H9 (cell line): ENCODE measurements at regions not wholly inside any gene's neighbourhood (a gene's known extent, or its start where the extent isn't known, plus 50 kb on each side); places are given as distances from the start of the nearest gene placed in this dataset.

Experiments used
- DNase-seq: peaks from one replicate; pipeline ENCODE4 v3.0.0-alpha.2; 2017
- H2AFZ ChIP-seq: one replicate; pipeline ENCODE4 v1.6.1; 2013; ENCODE audit warnings: mild to moderate bottlenecking, low read length, control low read depth, moderate library complexity
- H2AK5ac ChIP-seq: 2 replicates; pipeline ENCODE4 v1.6.1; 2013; ENCODE audit warnings: low read length, control low read depth, mixed read lengths; ENCODE audit not compliant: insufficient read length
- H2BK120ac ChIP-seq: one replicate; pipeline ENCODE4 v1.6.1; 2013; ENCODE audit warnings: low read depth, mild to moderate bottlenecking, low read length, control low read depth, inconsistent platforms; ENCODE audit not compliant: poor library complexity, severe bottlenecking
- H2BK12ac ChIP-seq: 2 replicates; pipeline ENCODE4 v1.6.1; 2013; ENCODE audit warnings: low read length, control low read depth, mixed read lengths, low read depth; ENCODE audit not compliant: insufficient read length
- H2BK15ac ChIP-seq: 2 replicates; pipeline ENCODE4 v1.6.1; 2013; ENCODE audit warnings: low read depth, low read length, control low read depth
- H2BK20ac ChIP-seq: one replicate; pipeline ENCODE4 v1.6.1; 2013; ENCODE audit warnings: low read depth, mild to moderate bottlenecking, low read length, control low read depth, inconsistent platforms; ENCODE audit not compliant: poor library complexity, severe bottlenecking
- H2BK5ac ChIP-seq: 2 replicates; pipeline ENCODE4 v1.6.1; 2013; ENCODE audit warnings: low read length, control low read depth, mixed read lengths; ENCODE audit not compliant: insufficient read length
- H3K14ac ChIP-seq: 2 replicates; pipeline ENCODE4 v1.6.1; 2013; ENCODE audit warnings: low read length, control low read depth; ENCODE audit not compliant: insufficient read depth
- H3K18ac ChIP-seq: 2 replicates; pipeline ENCODE4 v1.6.1; 2013; ENCODE audit warnings: low read depth, mild to moderate bottlenecking, mixed read lengths, low read length, control low read depth; ENCODE audit not compliant: insufficient read length
- H3K23ac ChIP-seq: 2 replicates; pipeline ENCODE4 v1.6.1; 2013; ENCODE audit warnings: low read length, control low read depth, mixed read lengths, low read depth; ENCODE audit not compliant: insufficient read length
- H3K23me2 ChIP-seq: 2 replicates; pipeline ENCODE4 v1.6.1; 2013; ENCODE audit warnings: low read depth, mild to moderate bottlenecking, mixed read lengths, low read length, control low read depth; ENCODE audit not compliant: insufficient read length, poor library complexity, severe bottlenecking
- H3K27ac ChIP-seq: 2 replicates; pipeline ENCODE4 v1.5.1; 2013; ENCODE audit warnings: low read length, control low read depth, mixed read lengths, low read depth; ENCODE audit not compliant: insufficient read length
- H3K27me3 ChIP-seq: 2 replicates; pipeline ENCODE4 v1.6.1; 2013; ENCODE audit warnings: low read length, control low read depth, inconsistent platforms; ENCODE audit not compliant: insufficient read depth
- H3K4ac ChIP-seq: 2 replicates; pipeline ENCODE4 v1.6.1; 2013; ENCODE audit warnings: low read depth, mild to moderate bottlenecking, control low read depth, inconsistent platforms, low read length, moderate library complexity
- H3K4me1 ChIP-seq: 2 replicates; pipeline ENCODE4 v1.6.1; 2013; ENCODE audit warnings: low read length, control low read depth, inconsistent platforms; ENCODE audit not compliant: insufficient read depth
- H3K4me2 ChIP-seq: 2 replicates; pipeline ENCODE4 v1.6.1; 2013; ENCODE audit warnings: low read length, control low read depth, mixed read lengths; ENCODE audit not compliant: insufficient read length, insufficient read depth
- H3K56ac ChIP-seq: 2 replicates; pipeline ENCODE4 v1.6.1; 2013; ENCODE audit warnings: low read depth, mild to moderate bottlenecking, mixed read lengths, low read length, control low read depth; ENCODE audit not compliant: insufficient read length
- H3K79me1 ChIP-seq: 2 replicates; pipeline ENCODE4 v1.6.1; 2013; ENCODE audit warnings: low read depth, mild to moderate bottlenecking, moderate library complexity, low read length, control low read depth, inconsistent platforms; ENCODE audit not compliant: insufficient read depth, poor library complexity, severe bottlenecking
- H3K79me2 ChIP-seq: 2 replicates; pipeline ENCODE4 v1.6.1; 2013; ENCODE audit warnings: low read length, control low read depth, inconsistent platforms; ENCODE audit not compliant: insufficient read depth
- H3K9ac ChIP-seq: 2 replicates; pipeline ENCODE4 v1.6.1; 2013; ENCODE audit warnings: low read length, control low read depth, mixed read lengths; ENCODE audit not compliant: insufficient read length; ENCODE audit errors: extremely low read depth
- H3K9me3 ChIP-seq: one replicate; pipeline ENCODE4 v1.6.1; 2013; ENCODE audit warnings: low read depth, low read length, inconsistent platforms; ENCODE audit not compliant: control insufficient read depth
- H3T11ph ChIP-seq: one replicate; pipeline ENCODE4 v1.6.1; 2013; ENCODE audit warnings: mild to moderate bottlenecking, low read length, control low read depth, inconsistent platforms
- H4K20me1 ChIP-seq: one replicate; pipeline ENCODE4 v1.6.1; 2013; ENCODE audit not compliant: control insufficient read depth, insufficient read length, insufficient read depth
- H4K5ac ChIP-seq: 2 replicates; pipeline ENCODE4 v1.6.1; 2013; ENCODE audit warnings: low read depth, mild to moderate bottlenecking, mixed read lengths, low read length, control low read depth; ENCODE audit not compliant: insufficient read length
- H4K8ac ChIP-seq: replicated peaks from 2 replicates; pipeline ENCODE4 v1.6.1; 2013; ENCODE audit warnings: low read length, control low read depth, mixed read lengths, low read depth; ENCODE audit not compliant: insufficient read length
- H4K91ac ChIP-seq: 2 replicates; pipeline ENCODE4 v1.6.1; 2013; ENCODE audit warnings: low read depth, mild to moderate bottlenecking, moderate library complexity, mixed read lengths, low read length, control low read depth; ENCODE audit not compliant: insufficient read length
- H3K27ac Mint-ChIP-seq, 3 experiments: 2 replicates in 2 of 3; 3 replicates in 1 of 3; pipeline ENCODE4 v1.8.0; 2020 to 2021; ENCODE audit warnings: mixed read lengths in 3 of 3, mild to moderate bottlenecking in 1 of 3, moderate library complexity in 1 of 3
- H3K27me3 Mint-ChIP-seq: 2 replicates; pipeline ENCODE4 v1.8.0; 2021; ENCODE audit warnings: low read depth, mild to moderate bottlenecking, moderate library complexity, mixed read lengths
- H3K36me3 Mint-ChIP-seq, 3 experiments: 2 replicates in 2 of 3; 3 replicates in 1 of 3; pipeline ENCODE4 v1.8.0; 2020 to 2021; ENCODE audit warnings: low read depth in 3 of 3, mixed read lengths in 3 of 3; ENCODE audit not compliant: insufficient read depth in 1 of 3
- H3K4me1 Mint-ChIP-seq, 2 experiments: 2 replicates each; pipeline ENCODE4 v1.8.0; 2020; ENCODE audit warnings: mixed read lengths in 2 of 2
- H3K4me3 Mint-ChIP-seq, 2 experiments: 2 replicates in 1 of 2; 3 replicates in 1 of 2; pipeline ENCODE4 v1.8.0; 2020 to 2021; ENCODE audit warnings: mild to moderate bottlenecking in 2 of 2, mixed read lengths in 2 of 2, moderate library complexity in 1 of 2
- H3K9me3 Mint-ChIP-seq, 2 experiments: 2 replicates in 1 of 2; 3 replicates in 1 of 2; pipeline ENCODE4 v1.8.0; 2020; ENCODE audit warnings: mild to moderate bottlenecking in 2 of 2, mixed read lengths in 2 of 2, moderate library complexity in 1 of 2
- WGBS: extraction: QIAGEN DNeasy Blood & Tissue Kit; methylation state at CpG from one replicate; pipeline ENCODE4 v1.1.7; 2013; ENCODE audit warnings: missing lambda C conversion rate, low lambda C conversion rate, mixed read lengths; ENCODE audit not compliant: insufficient read length; ENCODE audit errors: extremely low coverage; 5-methylcytosine and 5-hydroxymethylcytosine counted together
- TF ChIP-seq, protein P1 (sequence below): fragments of 200-600 bp; sonication (generic); conservative IDR thresholded peaks from 3 replicates; pipeline ENCODE4 v1.8.0; 2021; ENCODE audit warnings: antibody characterized with exemption, mild to moderate bottlenecking

DNA sequence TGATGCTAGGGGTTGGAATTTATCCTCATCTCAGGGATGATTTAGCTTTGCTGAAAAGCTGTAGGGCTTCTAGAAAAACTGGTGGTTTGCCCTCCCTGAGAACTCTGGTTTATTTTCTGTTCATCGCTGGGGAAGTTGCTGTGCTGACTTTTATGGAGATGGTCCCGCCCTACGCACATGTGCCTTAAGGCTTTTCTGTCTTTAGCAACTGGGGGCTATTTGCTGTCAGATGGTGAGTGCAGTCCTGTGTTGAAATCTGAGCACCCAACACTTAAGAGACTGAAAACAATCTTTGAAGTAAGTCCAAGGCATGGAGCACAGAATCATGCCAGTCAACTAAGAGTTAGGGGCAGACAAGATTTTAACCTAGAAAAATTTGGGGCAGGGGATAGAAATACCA lies 2148.4 kb upstream of the CELF4 start:
- no CpG with 5 or more reads among the region's 3 CpGs for WGBS

More for the DNA sequence above, 2148.4 kb upstream of the CELF4 start:
- Histone ChIP-seq H3K4me1 (no peaks in the 10 kb centered on the region), H3T11ph (no peak overlapping the region), H2AFZ (no peak overlapping the region), H3K27ac (no peak overlapping the region), H2BK120ac (no peak overlapping the region), H3K9ac (no peak overlapping the region), H2AK5ac (no peak overlapping the region), H3K23me2 (no peaks in the 10 kb centered on the region), H3K79me2 (no peaks in the 10 kb centered on the region; the same call in 1 of the 2 replicates), H3K27me3 (no peaks in the 10 kb centered on the region), H2BK20ac (no peak overlapping the region), H2BK12ac (no peak overlapping the region), H2BK15ac (no peak overlapping the region), H2BK5ac (no peak overlapping the region), H3K79me1 (no peaks in the 10 kb centered on the region), H3K18ac (no peak overlapping the region), H4K5ac (no peak overlapping the region), H4K8ac (no peak overlapping the region), H4K20me1 (no peaks in the 10 kb centered on the region), H3K23ac (no peak overlapping the region), H3K56ac (no peak overlapping the region), H3K4ac (no peak overlapping the region), H4K91ac (no peak overlapping the region), H3K4me2 (no peak overlapping the region), H3K9me3 (no peaks in the 10 kb centered on the region), H3K14ac (no peak overlapping the region)
- Mint-ChIP-seq H3K4me3 (no peak overlapping the region), H3K27me3 (no peaks in the 10 kb centered on the region), H3K4me1 (peaks cover 0 to 3% of the 10 kb centered on the region in 2 experiments; a peak in 2 of 4 replicates), H3K36me3 (no peaks in the 10 kb centered on the region; a peak in 2 of 7 replicates), H3K9me3 (no peaks in the 10 kb centered on the region), H3K27ac (peak overlapping the region in 1 of 3 experiments; percentile 66; a peak in 4 of 7 replicates)
- TF ChIP-seq, protein P1, sequence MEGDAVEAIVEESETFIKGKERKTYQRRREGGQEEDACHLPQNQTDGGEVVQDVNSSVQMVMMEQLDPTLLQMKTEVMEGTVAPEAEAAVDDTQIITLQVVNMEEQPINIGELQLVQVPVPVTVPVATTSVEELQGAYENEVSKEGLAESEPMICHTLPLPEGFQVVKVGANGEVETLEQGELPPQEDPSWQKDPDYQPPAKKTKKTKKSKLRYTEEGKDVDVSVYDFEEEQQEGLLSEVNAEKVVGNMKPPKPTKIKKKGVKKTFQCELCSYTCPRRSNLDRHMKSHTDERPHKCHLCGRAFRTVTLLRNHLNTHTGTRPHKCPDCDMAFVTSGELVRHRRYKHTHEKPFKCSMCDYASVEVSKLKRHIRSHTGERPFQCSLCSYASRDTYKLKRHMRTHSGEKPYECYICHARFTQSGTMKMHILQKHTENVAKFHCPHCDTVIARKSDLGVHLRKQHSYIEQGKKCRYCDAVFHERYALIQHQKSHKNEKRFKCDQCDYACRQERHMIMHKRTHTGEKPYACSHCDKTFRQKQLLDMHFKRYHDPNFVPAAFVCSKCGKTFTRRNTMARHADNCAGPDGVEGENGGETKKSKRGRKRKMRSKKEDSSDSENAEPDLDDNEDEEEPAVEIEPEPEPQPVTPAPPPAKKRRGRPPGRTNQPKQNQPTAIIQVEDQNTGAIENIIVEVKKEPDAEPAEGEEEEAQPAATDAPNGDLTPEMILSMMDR, result no peak
- no peak for DNase-seq
